H1 (cell line): ENCODE measurements at regions not wholly inside any gene's neighbourhood (a gene's known extent, or its start where the extent isn't known, plus 50 kb on each side); places are given as distances from the start of the nearest gene placed in this dataset.

ENCODE experiments used
- CTCF ChIA-PET: fragments of 300-600 bp; sonication (Branson Sonifier 250); formaldehyde crosslinking; loops from one replicate; lab custom pipeline; 2021; ENCODE audit not compliant: partially characterized antibody; lab: Charles Lee
- POLR2A ChIA-PET: fragments of 300-600 bp; sonication (Branson Sonifier 250); formaldehyde crosslinking; loops from one replicate; lab custom pipeline; 2021; ENCODE audit warnings: inconsistent platforms; ENCODE audit not compliant: partially characterized antibody; lab: Charles Lee
- DNase-seq, 2 experiments: peaks; one replicate each; pipeline versions ENCODE4 v3.0.0 to v3.0.0-alpha.2; 2010 to 2022; ENCODE audit warnings: low spot score in 2 of 2, low read depth in 1 of 2, mixed read lengths in 1 of 2
- FAIRE-seq: peaks from 2 replicates; lab custom pipeline; 2011; peaks lifted over from hg19 to GRCh38; lab: Jason Lieb, UNC
- H2AFZ ChIP-seq: 2 replicates; pipeline ENCODE4 v1.8.1; 2012; ENCODE audit warnings: low read length, inconsistent platforms
- H2AK5ac ChIP-seq: 2 replicates; pipeline ENCODE4 v1.6.1; 2013; ENCODE audit warnings: low read depth, low read length
- H2BK120ac ChIP-seq: replicated peaks from 2 replicates; pipeline ENCODE3; 2013; ENCODE audit warnings: low read depth, low read length, inconsistent platforms
- H2BK12ac ChIP-seq: 2 replicates; pipeline ENCODE4 v1.6.1; 2013; ENCODE audit warnings: low read depth, low read length
- H2BK15ac ChIP-seq: 2 replicates; pipeline ENCODE4 v1.6.1; 2013; ENCODE audit warnings: low read length
- H2BK20ac ChIP-seq: 2 replicates; pipeline ENCODE4 v1.6.1; 2013; ENCODE audit warnings: low read length
- H2BK5ac ChIP-seq: 2 replicates; pipeline ENCODE4 v1.6.1; 2013; ENCODE audit warnings: low read depth, low read length
- H3K14ac ChIP-seq: 2 replicates; pipeline ENCODE4 v1.6.1; 2013; ENCODE audit warnings: inconsistent platforms; ENCODE audit not compliant: insufficient read length
- H3K18ac ChIP-seq: 2 replicates; pipeline ENCODE4 v1.6.1; 2013; ENCODE audit warnings: low read length; ENCODE audit errors: extremely low read depth
- H3K23ac ChIP-seq: 2 replicates; pipeline ENCODE4 v1.6.1; 2013; ENCODE audit warnings: inconsistent platforms; ENCODE audit not compliant: insufficient read length
- H3K23me2 ChIP-seq: 2 replicates; pipeline ENCODE4 v1.6.1; 2013; ENCODE audit warnings: low read depth, low read length
- H3K27ac ChIP-seq: 2 replicates; pipeline ENCODE4 v1.6.1; 2011; ENCODE audit warnings: low read depth, low read length, inconsistent platforms
- H3K27me3 ChIP-seq, 4 experiments: replicated peaks in 1 of 4; 1 replicate in 1 of 4; 2 replicates in 3 of 4; pipeline versions ENCODE4 v1.6.1 to v1.8.1; 2011 to 2013; ENCODE audit warnings: low read length in 3 of 4, mild to moderate bottlenecking in 3 of 4, inconsistent platforms in 2 of 4, mixed read lengths in 2 of 4, moderate library complexity in 1 of 4; ENCODE audit not compliant: control insufficient read depth in 3 of 4, insufficient read depth in 3 of 4; ENCODE audit errors: extremely low read depth in 1 of 4
- H3K36me3 ChIP-seq, 4 experiments: 2 replicates each; pipeline versions ENCODE4 v1.6.1 to v1.8.1; 2011 to 2013; ENCODE audit warnings: mild to moderate bottlenecking in 4 of 4, low read length in 3 of 4, moderate library complexity in 2 of 4, control low read depth in 1 of 4, inconsistent platforms in 1 of 4; ENCODE audit not compliant: insufficient read depth in 4 of 4, control insufficient read depth in 2 of 4
- H3K4ac ChIP-seq: replicated peaks from 2 replicates; pipeline ENCODE3; 2013; ENCODE audit warnings: low read length, low read depth, mixed read lengths, inconsistent platforms; ENCODE audit not compliant: insufficient read length
- H3K4me1 ChIP-seq, 4 experiments: replicated peaks in 1 of 4; 1 replicate in 1 of 4; 2 replicates in 3 of 4; pipeline versions ENCODE4 v1.6.1 to v1.8.1; 2011 to 2013; ENCODE audit warnings: low read length in 3 of 4, inconsistent platforms in 2 of 4, mixed read lengths in 1 of 4; ENCODE audit not compliant: insufficient read depth in 4 of 4, control insufficient read depth in 3 of 4
- H3K4me2 ChIP-seq, 2 experiments: 2 replicates each; pipeline versions ENCODE4 v1.6.1 to v1.8.1; 2011 to 2013; ENCODE audit warnings: low read depth in 2 of 2, low read length in 2 of 2, control low read depth in 1 of 2, inconsistent platforms in 1 of 2, mild to moderate bottlenecking in 1 of 2; ENCODE audit not compliant: insufficient read depth in 1 of 2
- H3K4me3 ChIP-seq, 4 experiments: fragments of 200-600, 300-600 bp in 1 of 4; sonication (generic), shearing (Covaris generic), sonication (Bioruptor Twin) in 1 of 4; 2 replicates each; pipeline versions ENCODE4 v1.5.1 to v1.8.1; 2011 to 2016; ENCODE audit warnings: low read length in 4 of 4, low read depth in 3 of 4, control low read depth in 2 of 4, inconsistent platforms in 2 of 4, mild to moderate bottlenecking in 2 of 4, mixed read lengths in 1 of 4, moderate library complexity in 1 of 4; ENCODE audit not compliant: insufficient read depth in 2 of 4; ENCODE audit errors: extremely low read depth in 1 of 4
- H3K56ac ChIP-seq: replicated peaks from 2 replicates; pipeline ENCODE3; 2013; ENCODE audit warnings: low read depth, mild to moderate bottlenecking, mixed read lengths, low read length, inconsistent platforms; ENCODE audit not compliant: insufficient read length
- H3K79me1 ChIP-seq: 2 replicates; pipeline ENCODE4 v1.6.1; 2013; ENCODE audit warnings: low read depth, low read length, control low read depth
- H3K79me2 ChIP-seq, 2 experiments: 2 replicates each; pipeline versions ENCODE4 v1.6.1 to v1.8.1; 2012 to 2013; ENCODE audit warnings: low read length in 2 of 2, mild to moderate bottlenecking in 2 of 2, inconsistent platforms in 1 of 2; ENCODE audit not compliant: insufficient read depth in 2 of 2, control insufficient read depth in 1 of 2
- H3K9ac ChIP-seq, 4 experiments: replicated peaks in 1 of 4; 1 replicate in 1 of 4; 2 replicates in 3 of 4; pipeline versions ENCODE4 v1.6.1 to v1.8.1; 2011 to 2013; ENCODE audit warnings: low read depth in 3 of 4, low read length in 3 of 4, control low read depth in 2 of 4, mild to moderate bottlenecking in 2 of 4, moderate library complexity in 2 of 4, inconsistent platforms in 1 of 4; ENCODE audit errors: extremely low read depth in 1 of 4
- H3K9me3 ChIP-seq, 2 experiments: 2 replicates each; pipeline versions ENCODE4 v1.6.1 to v1.8.1; 2012 to 2013; ENCODE audit warnings: mild to moderate bottlenecking in 2 of 2, moderate library complexity in 2 of 2, control low read depth in 1 of 2, inconsistent platforms in 1 of 2, low read depth in 1 of 2, low read length in 1 of 2, mixed read lengths in 1 of 2; ENCODE audit not compliant: insufficient read depth in 2 of 2
- H4K20me1 ChIP-seq, 2 experiments: replicated peaks in 1 of 2; 2 replicates each; pipeline versions ENCODE3 to v1.8.1; 2011 to 2013; ENCODE audit warnings: inconsistent platforms in 2 of 2, low read length in 2 of 2, mild to moderate bottlenecking in 1 of 2; ENCODE audit not compliant: insufficient read depth in 2 of 2, control insufficient read depth in 1 of 2
- H4K5ac ChIP-seq: 2 replicates; pipeline ENCODE4 v1.6.1; 2013; ENCODE audit warnings: low read length, low read depth, mixed read lengths, inconsistent platforms; ENCODE audit not compliant: insufficient read length
- H4K8ac ChIP-seq: 2 replicates; pipeline ENCODE4 v1.8.0; 2013; ENCODE audit warnings: mild to moderate bottlenecking, moderate library complexity, low read length, inconsistent platforms; ENCODE audit not compliant: insufficient read depth; ENCODE audit errors: extremely low read depth
- H4K91ac ChIP-seq: replicated peaks from 2 replicates; pipeline ENCODE3; 2013; ENCODE audit warnings: low read length, mixed read lengths, inconsistent platforms; ENCODE audit not compliant: insufficient read length
- EZH2 ChIP-seq: fragments of 200-600 bp; sonication (generic); IDR thresholded peaks from 2 replicates; pipeline ENCODE4 v1.7.1; 2012; ENCODE audit warnings: low read depth, mild to moderate bottlenecking, moderate library complexity, low read length, inconsistent platforms; ENCODE audit not compliant: severe bottlenecking
- RAD21 ChIP-seq, 2 experiments: IDR thresholded peaks in 1 of 2; conservative IDR thresholded peaks in 1 of 2; 2 replicates each; pipeline ENCODE4 v1.6.1; 2011; ENCODE audit warnings: low read depth in 2 of 2, low read length in 2 of 2, improper control_type of control experiment in 1 of 2, inconsistent platforms in 1 of 2, mild to moderate bottlenecking in 1 of 2, moderate library complexity in 1 of 2
- WGBS, 2 experiments: shearing (Covaris generic) in 1 of 2; methylation state at CpG; one replicate each; pipeline versions ENCODE4 v1.1.6 to v1.1.7; 2013 to 2015; ENCODE audit warnings: low lambda C conversion rate in 2 of 2, mixed read lengths in 2 of 2, inconsistent platforms in 1 of 2, low coverage in 1 of 2, missing lambda C conversion rate in 1 of 2; ENCODE audit not compliant: insufficient replicate concordance in 2 of 2, insufficient coverage in 1 of 2, insufficient read length in 1 of 2; ENCODE audit errors: extremely low coverage in 1 of 2, missing lambda C conversion rate in 1 of 2; 5-methylcytosine and 5-hydroxymethylcytosine counted together
- TF ChIP-seq, protein P1 (sequence below), 3 experiments: IDR thresholded peaks; 1 replicate in 2 of 3; 2 replicates in 1 of 3; pipeline versions ENCODE4 v1.5.1 to v1.6.1; 2011; ENCODE audit warnings: low read length in 3 of 3, mild to moderate bottlenecking in 3 of 3, inconsistent platforms in 2 of 3, low read depth in 1 of 3, moderate library complexity in 1 of 3; ENCODE audit not compliant: insufficient read depth in 1 of 3; ENCODE audit errors: control extremely low read depth in 1 of 3

DNA sequence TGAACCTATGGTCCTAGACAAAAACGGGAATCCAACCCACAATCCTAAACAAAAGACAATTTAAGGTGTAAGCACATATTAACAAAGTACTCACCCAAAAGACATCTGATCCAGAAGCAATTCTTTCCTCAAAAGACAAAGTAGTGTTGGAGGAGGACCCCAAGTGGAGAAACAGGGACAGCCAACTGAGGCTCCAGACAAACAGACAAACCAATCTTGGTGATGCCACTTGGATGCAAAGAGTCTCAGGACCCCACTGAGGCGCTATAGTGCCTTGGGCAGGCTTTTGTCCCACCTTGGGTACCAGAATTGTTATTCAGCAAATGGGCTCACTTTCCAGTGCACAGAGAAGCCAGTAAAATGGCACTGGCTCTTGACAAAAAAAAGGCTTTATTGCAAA lies 613.8 kb downstream of the DIPK2A start:
- H3K14ac ChIP-seq: no peak overlapping the region
- H2BK15ac ChIP-seq: no peak overlapping the region
- TF ChIP-seq RAD21 (IDR thresholded peaks at IDR 0.05 in 1 of 2, conservative IDR thresholded peaks at IDR 0.05 in 1 of 2; ENCODE audit: low read depth in 2 of 2, low read length in 2 of 2) (peak; percentile 45 to 54), EZH2 (no peak)
- TF ChIP-seq, protein P1, sequence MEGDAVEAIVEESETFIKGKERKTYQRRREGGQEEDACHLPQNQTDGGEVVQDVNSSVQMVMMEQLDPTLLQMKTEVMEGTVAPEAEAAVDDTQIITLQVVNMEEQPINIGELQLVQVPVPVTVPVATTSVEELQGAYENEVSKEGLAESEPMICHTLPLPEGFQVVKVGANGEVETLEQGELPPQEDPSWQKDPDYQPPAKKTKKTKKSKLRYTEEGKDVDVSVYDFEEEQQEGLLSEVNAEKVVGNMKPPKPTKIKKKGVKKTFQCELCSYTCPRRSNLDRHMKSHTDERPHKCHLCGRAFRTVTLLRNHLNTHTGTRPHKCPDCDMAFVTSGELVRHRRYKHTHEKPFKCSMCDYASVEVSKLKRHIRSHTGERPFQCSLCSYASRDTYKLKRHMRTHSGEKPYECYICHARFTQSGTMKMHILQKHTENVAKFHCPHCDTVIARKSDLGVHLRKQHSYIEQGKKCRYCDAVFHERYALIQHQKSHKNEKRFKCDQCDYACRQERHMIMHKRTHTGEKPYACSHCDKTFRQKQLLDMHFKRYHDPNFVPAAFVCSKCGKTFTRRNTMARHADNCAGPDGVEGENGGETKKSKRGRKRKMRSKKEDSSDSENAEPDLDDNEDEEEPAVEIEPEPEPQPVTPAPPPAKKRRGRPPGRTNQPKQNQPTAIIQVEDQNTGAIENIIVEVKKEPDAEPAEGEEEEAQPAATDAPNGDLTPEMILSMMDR (IDR thresholded peaks at IDR 0.05; ENCODE audit: control extremely low read depth in 1 of 3, insufficient read depth in 1 of 3, low read depth in 1 of 3, low read length in 3 of 3): peak in 2 of 3 experiments; percentile 20 to 26; a peak in 2 of 4 replicates
- POLR2A ChIA-PET: no interaction called here
- H2AFZ ChIP-seq: no peak overlapping the region
- H3K56ac ChIP-seq: no peak overlapping the region
- no peak for FAIRE-seq
- H2BK120ac ChIP-seq: no peak overlapping the region
- H3K9me3 ChIP-seq: no peaks in the 10 kb centered on the region
- no peak overlapping the region for H3K4ac ChIP-seq
- no peaks in the 10 kb centered on the region for H3K27me3 ChIP-seq
- CTCF ChIA-PET: no interaction called here
- no peak overlapping the region for H4K5ac ChIP-seq
- no peak overlapping the region for H3K18ac ChIP-seq
- H3K4me3 ChIP-seq: no peak overlapping the region
- no peak overlapping the region for H2BK12ac ChIP-seq
- no peak overlapping the region for H2BK20ac ChIP-seq
- no peak overlapping the region for H3K9ac ChIP-seq
- H3K79me1 ChIP-seq: no peaks in the 10 kb centered on the region
- no peak overlapping the region for H3K23ac ChIP-seq
- no peaks in the 10 kb centered on the region; the same call in 1 of the 2 replicates for H3K23me2 ChIP-seq
- no peak overlapping the region for H3K4me2 ChIP-seq
- no peak overlapping the region for H3K27ac ChIP-seq
- no peak overlapping the region for H2BK5ac ChIP-seq
- no peak overlapping the region for H2AK5ac ChIP-seq
- H3K36me3 ChIP-seq: no peaks in the 10 kb centered on the region
- WGBS, 2 experiments: 97% methylated on average over 2 of the region's 2 CpGs; no CpG with 5 or more reads in 1 of the 2 experiments
- H4K91ac ChIP-seq: no peak overlapping the region
- H3K4me1 ChIP-seq: peaks cover 0 to under 1% (median 0%) of the 10 kb centered on the region in 4 experiments; a peak in 1 of 7 replicates
- H3K79me2 ChIP-seq: no peaks in the 10 kb centered on the region
- H4K20me1 ChIP-seq: no peaks in the 10 kb centered on the region
- H4K8ac ChIP-seq: no peak overlapping the region
- no peak for DNase-seq
